OCI-LY7 (cell line): ENCODE measurements at regions not wholly inside any gene's neighbourhood (a gene's known extent, or its start where the extent isn't known, plus 50 kb on each side); places are given as distances from the start of the nearest gene placed in this dataset.

Experiments used
- BruUV-seq: library from RNA; stranded (reverse); fragments of 400-500 nt; replicated peaks from 2 replicates; lab custom pipeline; 2021; lab: Mats Ljungman, UMichigan
- CTCF ChIA-PET: fragments of 300-600 bp; sonication (Branson Sonifier 250); formaldehyde crosslinking; loops from one replicate; lab custom pipeline; 2022; ENCODE audit warnings: antibody characterized with exemption; ENCODE audit not compliant: unreplicated experiment; lab: Charles Lee
- POLR2A ChIA-PET: fragments of 300-600 bp; sonication (Branson Sonifier 250); formaldehyde crosslinking; loops from one replicate; lab custom pipeline; 2022; ENCODE audit warnings: antibody characterized with exemption; lab: Charles Lee
- DNase-seq: peaks from one replicate; pipeline ENCODE4 v3.0.0-alpha.2; 2015; ENCODE audit warnings: low spot score
- H2AFZ ChIP-seq: fragments of 200-600 bp; sonication (generic), shearing (Covaris generic); 2 replicates; pipeline ENCODE4 v1.6.1; 2014; ENCODE audit warnings: mild to moderate bottlenecking, antibody characterized with exemption, low read length, moderate library complexity
- H3K27ac ChIP-seq: fragments of 200-600 bp; sonication (generic); 2 replicates; pipeline ENCODE4 v1.5.1; 2014; ENCODE audit warnings: mixed run types, low read depth, mild to moderate bottlenecking, moderate library complexity, low read length, inconsistent platforms; ENCODE audit not compliant: poor library complexity, severe bottlenecking
- H3K36me3 ChIP-seq: fragments of 200-600 bp; sonication (generic); 2 replicates; pipeline ENCODE4 v1.6.1; 2014; ENCODE audit warnings: mild to moderate bottlenecking, antibody characterized with exemption, low read length, moderate library complexity, mixed read lengths; ENCODE audit not compliant: insufficient read depth
- H3K4me1 ChIP-seq: fragments of 200-600 bp; sonication (generic); 2 replicates; pipeline ENCODE4 v1.5.1; 2014; ENCODE audit warnings: mild to moderate bottlenecking, low read length; ENCODE audit not compliant: insufficient read depth, poor library complexity, severe bottlenecking
- H3K4me2 ChIP-seq: fragments of 200-600 bp; sonication (generic); 2 replicates; pipeline ENCODE4 v1.6.1; 2014; ENCODE audit warnings: mild to moderate bottlenecking, low read length
- H3K4me3 ChIP-seq: fragments of 200-600 bp; sonication (generic); 2 replicates; pipeline ENCODE4 v1.5.1; 2014; ENCODE audit warnings: mild to moderate bottlenecking, low read depth, low read length; ENCODE audit not compliant: poor library complexity, severe bottlenecking
- H3K79me2 ChIP-seq: fragments of 200-600 bp; sonication (generic); 2 replicates; pipeline ENCODE4 v1.6.1; 2016; ENCODE audit warnings: low read depth, mild to moderate bottlenecking, low read length, moderate library complexity, mixed read lengths; ENCODE audit not compliant: insufficient read depth
- H3K9me2 ChIP-seq: fragments of 200-600 bp; sonication (generic); 2 replicates; pipeline ENCODE4 v1.6.1; 2016; ENCODE audit warnings: mild to moderate bottlenecking, low read length, mixed read lengths; ENCODE audit not compliant: insufficient read depth
- H3K9me3 ChIP-seq: fragments of 200-600 bp; sonication (generic); 2 replicates; pipeline ENCODE4 v1.6.1; 2014; ENCODE audit warnings: mild to moderate bottlenecking, mixed run types, low read length, mixed read lengths
- H4K20me1 ChIP-seq: fragments of 200-600 bp; sonication (generic); 2 replicates; pipeline ENCODE4 v1.6.1; 2014; ENCODE audit warnings: mild to moderate bottlenecking, antibody characterized with exemption, low read length, moderate library complexity, mixed read lengths; ENCODE audit not compliant: insufficient read depth
- EZH2phosphoT487 ChIP-seq: fragments of 200-600 bp; sonication (generic); IDR thresholded peaks from 2 replicates; pipeline ENCODE4 v1.6.1; 2018; ENCODE audit warnings: low read depth, borderline replicate concordance, mild to moderate bottlenecking, mixed run types, antibody characterized with exemption, low read length, moderate library complexity, mixed read lengths
- intact Hi-C: fragments of 100-400 bp; cut with micrococcal nuclease; formaldehyde crosslinking; loops from one replicate; pipeline ENCODE4 v1.10.0; 2022; ENCODE audit not compliant: unreplicated experiment
- TF ChIP-seq, protein P1 (sequence below): fragments of 200-600 bp; sonication (generic); conservative IDR thresholded peaks from 2 replicates; pipeline ENCODE4 v1.5.1; 2014; ENCODE audit warnings: mild to moderate bottlenecking, antibody characterized with exemption, low read length, moderate library complexity, mixed read lengths

DNA sequence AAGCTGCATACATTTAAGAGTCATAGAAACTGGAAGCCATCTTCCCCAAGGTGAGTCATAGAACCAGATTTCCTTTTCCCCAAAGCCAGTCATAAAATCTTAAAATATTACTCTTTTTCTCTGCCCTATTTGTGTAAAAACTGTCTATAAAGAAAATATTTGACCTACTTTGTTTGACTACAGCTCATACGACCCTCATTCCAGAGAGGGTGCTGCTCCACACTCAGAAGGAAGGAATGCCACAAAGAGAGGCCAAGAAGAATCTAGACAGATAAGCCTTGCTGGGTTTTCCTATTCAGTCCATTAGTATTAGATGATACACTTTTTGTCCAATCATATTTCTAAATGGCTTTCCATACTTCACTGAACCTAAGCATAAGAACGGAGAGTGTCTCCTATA is 671.6 kb upstream of the SGO1 start:
- CTCF ChIA-PET: no interaction called here
- Histone ChIP-seq H3K4me1 (no peaks in the 10 kb centered on the region), H3K79me2 (no peaks in the 10 kb centered on the region), H3K4me2 (no peak overlapping the region), H3K9me2 (no peaks in the 10 kb centered on the region), H3K36me3 (no peaks in the 10 kb centered on the region), H3K9me3 (peaks cover 10% of the 10 kb centered on the region; the same call in 1 of the 2 replicates), H4K20me1 (no peaks in the 10 kb centered on the region), H2AFZ (no peak overlapping the region), H3K27ac (no peak overlapping the region), H3K4me3 (no peak overlapping the region)
- no peak for DNase-seq
- no TSS peak for BruUV-seq
- POLR2A ChIA-PET: no interaction called here
- intact Hi-C loops: no loop called here
- TF ChIP-seq, protein P1, sequence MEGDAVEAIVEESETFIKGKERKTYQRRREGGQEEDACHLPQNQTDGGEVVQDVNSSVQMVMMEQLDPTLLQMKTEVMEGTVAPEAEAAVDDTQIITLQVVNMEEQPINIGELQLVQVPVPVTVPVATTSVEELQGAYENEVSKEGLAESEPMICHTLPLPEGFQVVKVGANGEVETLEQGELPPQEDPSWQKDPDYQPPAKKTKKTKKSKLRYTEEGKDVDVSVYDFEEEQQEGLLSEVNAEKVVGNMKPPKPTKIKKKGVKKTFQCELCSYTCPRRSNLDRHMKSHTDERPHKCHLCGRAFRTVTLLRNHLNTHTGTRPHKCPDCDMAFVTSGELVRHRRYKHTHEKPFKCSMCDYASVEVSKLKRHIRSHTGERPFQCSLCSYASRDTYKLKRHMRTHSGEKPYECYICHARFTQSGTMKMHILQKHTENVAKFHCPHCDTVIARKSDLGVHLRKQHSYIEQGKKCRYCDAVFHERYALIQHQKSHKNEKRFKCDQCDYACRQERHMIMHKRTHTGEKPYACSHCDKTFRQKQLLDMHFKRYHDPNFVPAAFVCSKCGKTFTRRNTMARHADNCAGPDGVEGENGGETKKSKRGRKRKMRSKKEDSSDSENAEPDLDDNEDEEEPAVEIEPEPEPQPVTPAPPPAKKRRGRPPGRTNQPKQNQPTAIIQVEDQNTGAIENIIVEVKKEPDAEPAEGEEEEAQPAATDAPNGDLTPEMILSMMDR: no peak
- no peak for TF ChIP-seq EZH2phosphoT487

DNA sequence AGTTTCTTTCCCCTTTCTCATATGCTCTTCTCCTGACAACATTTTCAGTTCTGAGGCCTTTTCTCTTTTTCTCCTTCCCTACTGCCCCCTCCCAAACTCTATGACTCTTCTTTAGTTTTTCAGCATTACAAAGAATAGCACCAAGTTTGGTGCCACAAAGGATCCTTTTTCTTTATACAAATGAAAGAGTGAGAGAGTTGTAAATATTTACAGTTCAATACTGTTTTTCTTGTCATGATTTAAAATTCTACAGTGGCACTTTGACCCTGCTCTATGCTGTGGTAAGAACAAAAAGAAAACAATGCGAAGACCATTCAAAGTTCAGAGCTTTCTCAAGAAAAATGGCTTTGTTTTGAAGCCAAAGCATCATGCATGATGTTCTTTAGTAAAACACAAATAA is 667.9 kb upstream of the SGO1 start:
- Histone ChIP-seq H3K27ac (no peak overlapping the region), H3K4me1 (peaks cover 24% of the 10 kb centered on the region), H3K36me3 (no peaks in the 10 kb centered on the region), H3K79me2 (no peaks in the 10 kb centered on the region), H3K9me3 (no peaks in the 10 kb centered on the region; the same call in 1 of the 2 replicates), H3K4me2 (no peak overlapping the region), H3K4me3 (no peak overlapping the region), H3K9me2 (no peaks in the 10 kb centered on the region), H2AFZ (no peak overlapping the region), H4K20me1 (no peaks in the 10 kb centered on the region)
- ChIA-PET POLR2A (interaction anchor here (0.6 kb wide), 1 partner anchor 1705 kb away, joined by 3 read pairs; no protein-coding TSS in a partner anchor), CTCF (no interaction called here)
- TF ChIP-seq, protein P1: no peak
- no peak for TF ChIP-seq EZH2phosphoT487
- intact Hi-C loops: no loop called here
- no TSS peak for BruUV-seq
- DNase-seq: no peak

DNA sequence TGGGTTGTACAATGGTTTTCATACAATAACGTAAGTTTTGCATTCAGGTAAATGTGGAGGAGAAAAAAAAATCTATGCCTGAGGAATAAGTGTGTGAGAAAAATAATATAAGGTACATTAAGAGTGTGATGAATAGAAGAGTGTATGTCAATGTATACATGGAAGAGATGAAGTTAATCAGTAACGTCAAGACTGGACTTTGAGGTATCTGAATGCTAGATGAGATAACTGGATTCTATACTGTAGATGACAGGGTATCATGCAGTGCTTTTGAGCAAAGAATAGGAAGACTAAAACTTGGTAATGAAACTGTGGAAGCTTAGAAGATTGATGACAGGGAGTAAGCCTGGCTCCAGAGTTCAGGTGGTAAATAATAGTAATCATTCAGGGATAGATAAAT is 666.7 kb upstream of the SGO1 start:
- Histone ChIP-seq H3K79me2 (no peaks in the 10 kb centered on the region), H3K4me1 (peaks cover 36% of the 10 kb centered on the region), H3K27ac (no peak overlapping the region), H3K4me3 (no peak overlapping the region), H2AFZ (no peak overlapping the region), H3K9me2 (no peaks in the 10 kb centered on the region), H3K9me3 (no peaks in the 10 kb centered on the region; the same call in 1 of the 2 replicates), H4K20me1 (no peaks in the 10 kb centered on the region), H3K4me2 (no peak overlapping the region), H3K36me3 (no peaks in the 10 kb centered on the region)
- DNase-seq: no peak
- no peak for TF ChIP-seq EZH2phosphoT487
- TF ChIP-seq, protein P1: no peak
- ChIA-PET CTCF (no interaction called here), POLR2A (no interaction called here)
- intact Hi-C loops: no loop called here
- no TSS peak for BruUV-seq
